ENCODE measurements at regions not wholly inside any gene's neighbourhood (a gene's known extent, or its start where the extent isn't known, plus 50 kb on each side); places are given as distances from the start of the nearest gene placed in this dataset.

GRCh38 chr5:91645347-91645746 is 262.2 kb upstream of the ARRDC3 start:
- TF ChIP-seq, protein P1, sequence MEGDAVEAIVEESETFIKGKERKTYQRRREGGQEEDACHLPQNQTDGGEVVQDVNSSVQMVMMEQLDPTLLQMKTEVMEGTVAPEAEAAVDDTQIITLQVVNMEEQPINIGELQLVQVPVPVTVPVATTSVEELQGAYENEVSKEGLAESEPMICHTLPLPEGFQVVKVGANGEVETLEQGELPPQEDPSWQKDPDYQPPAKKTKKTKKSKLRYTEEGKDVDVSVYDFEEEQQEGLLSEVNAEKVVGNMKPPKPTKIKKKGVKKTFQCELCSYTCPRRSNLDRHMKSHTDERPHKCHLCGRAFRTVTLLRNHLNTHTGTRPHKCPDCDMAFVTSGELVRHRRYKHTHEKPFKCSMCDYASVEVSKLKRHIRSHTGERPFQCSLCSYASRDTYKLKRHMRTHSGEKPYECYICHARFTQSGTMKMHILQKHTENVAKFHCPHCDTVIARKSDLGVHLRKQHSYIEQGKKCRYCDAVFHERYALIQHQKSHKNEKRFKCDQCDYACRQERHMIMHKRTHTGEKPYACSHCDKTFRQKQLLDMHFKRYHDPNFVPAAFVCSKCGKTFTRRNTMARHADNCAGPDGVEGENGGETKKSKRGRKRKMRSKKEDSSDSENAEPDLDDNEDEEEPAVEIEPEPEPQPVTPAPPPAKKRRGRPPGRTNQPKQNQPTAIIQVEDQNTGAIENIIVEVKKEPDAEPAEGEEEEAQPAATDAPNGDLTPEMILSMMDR (IDR thresholded peaks at IDR 0.05): no peak
- TF ChIP-seq POLR2AphosphoS5 (IDR thresholded peaks at IDR 0.05) (no peak), POLR2A (IDR thresholded peaks at IDR 0.05) (no peak)
